ENCODE measurements at regions not wholly inside any gene's neighbourhood (a gene's known extent, or its start where the extent isn't known, plus 50 kb on each side); places are given as distances from the start of the nearest gene placed in this dataset.

GRCh38 chr7:112951070-112951469, 135.6 kb downstream of the GPR85 start:
- TF ChIP-seq CTCF (IDR thresholded peaks at IDR 0.05) (no peak), POLR2A (IDR thresholded peaks at IDR 0.05) (no peak)

All from gastroesophageal sphincter (tissue), 3 donors.